CD4-positive, alpha-beta T cell treated with Interleukin-12 subunit alpha and Interleukin-12 subunit beta, for 1 hour (primary cell): ENCODE measurements at regions not wholly inside any gene's neighbourhood (a gene's known extent, or its start where the extent isn't known, plus 50 kb on each side); places are given as distances from the start of the nearest gene placed in this dataset.

Experiments
- DNase-seq: peaks from one replicate; pipeline ENCODE4 v3.0.0-alpha.2; 2020

DNA sequence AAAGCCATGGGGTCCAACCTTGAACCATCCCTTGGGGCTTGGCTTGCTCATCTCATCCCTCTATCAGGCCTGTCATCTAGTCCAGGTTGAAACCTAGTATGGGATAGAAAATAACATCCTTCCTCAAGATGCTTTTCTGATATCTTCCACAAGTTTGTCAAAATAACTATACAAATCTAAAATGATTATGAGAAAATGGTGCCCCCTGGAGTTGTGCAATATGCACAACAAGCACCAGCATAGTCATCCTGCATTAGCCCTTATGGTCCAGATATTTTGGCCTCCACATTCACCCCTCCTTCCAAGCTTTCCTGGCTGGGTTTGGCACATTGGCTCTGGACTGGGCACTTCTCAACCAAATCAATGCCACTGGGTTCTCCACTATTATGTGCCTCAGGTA, 101.2 kb downstream of the TBX19 start:
- no peak for DNase-seq

DNA sequence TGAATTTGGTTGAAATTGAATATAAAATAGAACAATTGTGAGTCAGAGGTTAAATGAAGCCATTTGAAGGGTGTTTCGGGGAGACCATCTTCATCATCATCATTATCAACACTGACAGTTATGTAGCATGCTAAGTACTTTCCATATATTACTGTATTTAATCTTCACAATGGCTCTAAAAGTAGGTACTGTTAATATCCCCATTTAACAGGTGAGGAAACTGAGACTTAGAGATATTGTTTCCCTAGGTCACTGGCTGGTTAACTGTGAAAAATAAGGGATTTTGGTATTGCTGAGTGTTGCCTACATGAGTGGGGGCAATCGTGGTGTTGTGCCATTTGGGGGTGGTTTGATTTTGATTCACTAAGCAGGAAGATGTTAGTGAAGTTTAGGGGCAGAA, 100.3 kb downstream of the TBX19 start:
- DNase-seq: no peak

DNA sequence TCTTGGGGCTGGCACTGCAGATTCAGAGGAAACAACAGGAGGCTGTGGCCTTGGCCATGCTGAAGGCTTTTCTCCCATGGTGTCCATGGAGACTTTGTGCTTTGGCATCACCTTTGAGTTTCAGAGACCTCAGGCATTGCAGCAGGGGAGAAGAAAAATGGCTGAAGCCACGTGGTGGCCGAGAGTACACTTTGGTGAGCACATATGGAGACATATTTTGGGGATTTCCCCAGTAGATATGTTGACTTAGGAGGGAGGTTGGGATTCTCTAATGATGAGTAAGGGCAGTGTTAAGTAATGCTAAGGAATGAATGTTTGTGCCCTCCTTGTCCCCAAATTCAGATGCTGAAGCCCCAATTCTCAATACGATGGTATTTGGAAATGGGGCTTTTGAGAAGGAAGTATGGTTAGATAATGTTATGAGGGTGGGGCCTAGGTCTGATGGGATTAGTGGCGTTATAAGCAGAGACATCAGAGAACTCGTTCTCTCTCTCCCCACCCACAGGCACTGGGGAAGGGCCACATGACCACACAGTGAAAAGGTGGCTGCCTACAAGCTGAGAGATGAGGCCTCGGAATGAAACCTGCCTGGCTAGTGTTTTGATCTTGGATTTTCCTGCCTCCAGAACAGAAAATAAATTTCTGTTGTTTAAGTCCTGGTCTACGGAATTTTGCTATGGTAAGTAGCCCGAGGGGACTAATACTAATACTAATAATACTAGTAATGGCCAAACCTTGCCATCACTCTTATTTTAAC, 98.6 kb downstream of the TBX19 start:
- DNase-seq: no peak

DNA sequence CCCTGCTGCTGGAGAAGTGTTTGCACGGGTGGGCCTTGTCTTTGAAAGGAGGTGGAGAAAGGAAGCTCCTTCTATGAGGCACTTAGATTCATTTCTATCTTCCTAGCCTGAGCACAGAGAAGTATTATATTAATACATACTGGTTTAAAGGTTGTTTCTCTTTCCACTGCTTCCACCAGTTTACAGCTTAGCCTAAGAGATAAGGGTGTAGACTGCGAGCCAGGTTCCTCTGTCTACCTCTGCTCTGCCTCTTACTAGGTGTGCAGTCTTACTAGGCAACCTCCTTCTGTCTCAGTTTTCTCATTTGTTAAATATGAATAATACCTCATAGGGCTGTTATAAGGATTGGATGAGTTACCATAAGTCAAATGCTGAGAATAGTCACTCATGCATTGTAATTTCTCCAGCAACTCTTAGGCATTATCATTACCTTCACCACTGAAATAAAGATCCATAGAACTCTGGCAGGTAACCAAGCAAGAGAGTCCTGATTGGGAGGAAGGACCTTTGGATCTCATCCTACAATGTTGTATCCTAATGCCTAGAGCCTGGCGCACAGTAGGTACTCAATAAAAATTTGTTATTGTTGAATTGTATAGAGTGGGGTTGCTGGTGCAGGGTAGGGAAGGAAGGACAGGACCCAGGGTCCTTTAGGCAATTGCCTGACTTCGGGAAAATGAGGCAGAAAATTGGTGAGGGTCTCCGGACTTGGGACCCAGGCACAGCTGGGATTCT, 95.1 kb downstream of the TBX19 start:
- DNase-seq: no peak

DNA sequence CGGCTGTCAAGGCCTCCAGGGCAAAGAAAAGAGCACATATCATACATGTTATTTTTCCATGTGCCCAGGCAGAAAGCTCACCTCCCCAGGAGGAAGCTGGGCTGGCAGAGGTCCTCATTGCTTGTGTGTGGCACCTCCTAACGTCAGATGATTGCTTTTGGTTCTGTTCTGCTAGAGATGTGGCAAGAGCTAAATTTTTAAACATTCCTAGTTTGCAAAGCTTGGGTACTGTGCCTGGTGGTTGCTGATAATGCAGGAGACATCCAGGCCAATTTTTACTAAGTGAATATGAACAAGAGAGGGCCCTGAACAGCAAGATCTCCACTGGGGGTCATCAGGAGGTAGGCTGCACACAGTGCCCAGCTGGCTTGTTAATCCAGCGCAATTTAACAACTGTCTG, 93.9 kb downstream of the TBX19 start:
- DNase-seq: no peak

DNA sequence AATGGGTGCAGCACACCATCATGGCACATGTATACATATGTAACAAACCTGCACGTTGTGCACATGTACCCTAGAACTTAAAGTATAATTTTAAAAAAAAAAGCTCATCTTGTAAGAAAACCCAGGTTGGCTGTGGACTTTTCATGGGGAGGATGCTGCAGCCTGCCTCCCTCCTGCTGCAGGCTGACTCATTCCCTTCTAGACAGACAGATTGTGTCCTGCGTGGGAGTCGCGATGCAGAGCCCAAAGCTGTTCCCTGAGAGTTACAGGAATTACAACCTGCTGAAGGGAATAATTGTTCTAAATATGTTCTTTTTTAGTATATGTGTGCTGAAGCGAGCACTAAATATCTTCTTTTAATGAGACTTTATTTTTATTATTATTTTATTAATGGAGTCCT, 93.2 kb downstream of the TBX19 start:
- DNase-seq: no peak

DNA sequence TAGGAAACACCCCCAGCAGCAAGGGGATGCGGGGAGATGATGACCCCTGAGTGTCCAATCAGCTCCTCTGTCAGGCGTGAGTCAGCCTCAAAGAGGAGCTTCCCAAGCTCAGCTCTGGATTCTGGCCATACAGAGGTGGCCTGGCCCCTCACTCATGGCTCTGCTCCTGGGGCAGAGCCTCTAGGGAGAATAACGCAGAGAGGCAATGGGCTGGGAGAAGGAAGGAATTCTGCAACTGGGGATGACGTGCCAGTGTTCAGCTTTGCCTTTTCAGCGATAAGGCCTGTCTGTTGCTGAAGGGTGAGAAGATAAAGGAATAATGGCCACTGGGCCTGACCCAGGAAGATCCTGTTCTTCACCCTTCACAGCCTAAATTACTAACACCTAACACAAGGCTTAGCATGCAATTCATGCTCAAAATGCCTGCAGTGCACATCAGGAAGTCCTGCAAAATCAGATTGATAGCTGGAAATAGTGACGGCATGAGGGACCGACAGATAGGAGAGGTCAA, 92.2 kb downstream of the TBX19 start:
- no peak for DNase-seq

DNA sequence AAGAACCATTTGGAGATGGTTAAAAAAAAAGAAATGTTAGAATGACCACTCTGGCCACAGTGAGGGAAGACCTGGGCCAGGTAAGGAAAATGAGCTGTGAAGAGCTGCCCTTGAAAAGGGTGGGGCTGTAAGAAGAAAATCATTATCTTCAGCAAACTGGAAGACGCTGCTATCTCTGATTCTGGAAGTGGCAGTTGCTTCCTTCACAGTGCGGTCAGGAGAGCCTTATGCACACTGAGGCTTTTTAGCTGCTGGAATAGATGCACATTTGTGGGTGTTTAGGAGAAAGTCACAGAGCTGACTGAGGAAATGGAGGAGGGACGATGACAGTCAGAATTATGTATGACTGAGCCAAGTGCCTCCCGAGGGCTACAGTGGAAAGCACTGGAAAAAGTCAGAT, 91.6 kb downstream of the TBX19 start:
- no peak for DNase-seq

DNA sequence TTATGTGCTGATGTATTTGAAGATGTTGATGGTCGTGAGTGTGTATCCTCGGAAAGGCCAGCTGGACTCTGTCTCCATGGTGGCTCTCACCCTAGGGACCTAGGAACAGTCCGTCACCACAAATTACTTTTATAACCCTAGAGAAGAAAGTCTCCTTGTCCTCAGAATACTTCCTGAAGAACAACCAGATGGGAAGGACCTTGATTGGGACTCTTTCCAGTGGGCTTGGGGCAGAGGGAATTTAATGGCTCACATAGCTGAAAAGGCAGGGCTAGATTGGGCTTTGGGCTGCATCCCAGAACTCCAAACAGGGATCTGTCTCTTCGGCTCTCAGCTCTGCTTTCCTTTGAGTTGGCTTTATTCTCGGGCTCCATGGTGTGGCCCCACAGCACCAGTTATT, 90.8 kb downstream of the TBX19 start:
- no peak for DNase-seq

DNA sequence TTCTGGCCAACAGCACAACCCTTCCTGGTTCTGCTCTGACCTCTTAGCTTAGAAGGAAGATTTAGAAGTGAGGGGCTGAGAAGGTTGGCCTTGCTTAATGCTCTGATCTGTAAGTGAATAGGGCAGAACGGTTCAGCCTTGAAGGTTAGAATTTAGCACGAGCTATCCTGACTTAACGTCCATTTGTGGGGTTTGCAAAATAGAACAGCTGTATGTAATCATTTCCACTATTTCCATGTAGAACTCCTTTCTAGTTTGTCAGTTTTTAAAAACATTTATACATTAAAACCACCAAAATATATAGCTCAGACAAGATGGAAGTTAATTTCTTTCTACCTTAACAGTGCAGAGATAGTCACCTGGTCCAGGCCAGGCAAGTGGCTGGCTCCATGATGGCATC, 89.9 kb downstream of the TBX19 start:
- no peak for DNase-seq

DNA sequence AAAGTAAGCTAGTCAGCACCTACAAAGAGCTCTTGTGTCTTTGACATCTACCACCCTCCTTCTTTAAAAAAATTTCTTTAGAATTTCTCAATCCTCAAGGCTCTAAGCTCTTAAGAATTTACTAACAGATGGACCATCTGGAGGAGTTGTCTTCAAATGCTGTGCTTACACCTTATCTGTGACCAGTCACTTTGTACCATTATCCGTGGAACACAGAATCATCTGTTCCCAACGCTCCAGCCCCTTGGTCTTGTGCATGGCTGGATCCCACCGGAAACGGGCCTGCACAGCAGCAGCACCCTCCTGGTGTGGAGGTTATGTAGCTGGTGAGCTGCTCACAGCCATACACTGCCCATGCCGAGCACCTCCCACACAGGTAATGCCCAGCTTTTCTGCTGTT, 89.0 kb downstream of the TBX19 start:
- DNase-seq: no peak

DNA sequence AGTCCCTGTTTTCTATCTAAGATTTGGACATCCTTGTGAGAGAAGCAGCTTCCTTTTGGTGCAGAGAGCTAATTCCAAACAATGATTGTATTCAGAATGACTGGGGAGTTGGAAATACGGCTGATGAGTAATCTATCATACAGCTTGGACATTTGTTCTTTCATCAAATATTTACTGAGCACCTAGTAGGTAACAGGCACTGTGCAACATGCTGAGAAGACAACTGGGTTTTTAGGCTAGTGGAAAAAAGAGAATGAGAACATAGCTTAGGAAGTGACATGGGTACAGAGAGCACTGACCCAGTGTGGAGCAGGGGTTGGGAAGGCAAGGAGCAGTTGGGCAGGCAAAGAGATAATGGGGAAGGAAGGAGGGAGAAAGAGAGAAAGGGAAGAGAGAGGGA, 87.5 kb downstream of the TBX19 start:
- DNase-seq: no peak

DNA sequence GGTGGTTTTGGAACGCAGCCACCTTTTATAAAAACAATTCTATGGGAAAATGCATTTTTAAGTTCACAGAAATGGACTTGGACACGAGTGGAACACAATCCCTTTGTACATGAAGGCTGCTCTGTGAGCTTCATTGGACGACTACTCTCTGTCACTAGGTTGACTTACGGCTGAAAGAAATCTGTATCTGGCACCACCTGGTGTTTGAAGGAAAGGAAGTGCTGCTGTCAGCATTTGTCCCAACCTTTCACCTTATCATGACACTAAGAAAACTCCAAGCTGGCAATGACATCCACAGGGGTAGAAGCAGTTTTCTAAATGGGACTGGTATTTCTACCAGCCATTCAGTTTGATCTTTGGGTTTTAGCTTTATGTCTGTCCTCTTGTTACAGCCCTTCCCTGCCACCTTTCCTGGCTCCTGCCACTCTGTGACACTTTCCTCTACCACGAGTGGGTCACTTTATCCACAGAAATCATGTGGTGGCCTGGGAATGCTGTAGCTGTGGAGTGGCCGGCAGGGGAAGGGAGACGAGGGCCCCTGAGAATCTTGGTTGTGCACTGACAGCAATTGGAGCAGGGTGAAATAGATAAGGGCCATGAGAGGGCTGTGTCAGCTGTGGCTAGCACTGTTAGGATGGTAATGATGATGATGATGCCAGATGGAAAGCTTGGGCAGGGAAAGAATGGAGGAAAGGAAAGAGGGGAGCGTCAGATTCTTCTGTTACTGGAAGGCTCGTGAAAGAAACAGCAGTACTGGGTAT, 85.2 kb downstream of the TBX19 start:
- peak; percentile 51 for DNase-seq
